ENCODE measurements at regions not wholly inside any gene's neighbourhood (a gene's known extent, or its start where the extent isn't known, plus 50 kb on each side); places are given as distances from the start of the nearest gene placed in this dataset.

GRCh38 chr6:76518443-76518842 lies 446.0 kb upstream of the IMPG1 start:
- H3K4me1 ChIP-seq (ENCODE audit: control insufficient read depth in 4 of 4, insufficient read depth in 4 of 4, low read length in 3 of 4) = no peaks in the 10 kb centered on the region
- no peak overlapping the region for H3K4me3 ChIP-seq (ENCODE audit: low read depth in 1 of 3, low read length in 3 of 3)
- TF ChIP-seq SP1 (IDR thresholded peaks at IDR 0.05) (no peak), MAX (IDR thresholded peaks at IDR 0.05) (no peak), RXRA (IDR thresholded peaks at IDR 0.05) (no peak), FOXA2 (IDR thresholded peaks at IDR 0.05) (no peak), NR2F2 (IDR thresholded peaks at IDR 0.05) (no peak), HNF4A (conservative IDR thresholded peaks at IDR 0.05) (no peak), TAF1 (conservative IDR thresholded peaks at IDR 0.05) (no peak), EGR1 (IDR thresholded peaks at IDR 0.05; ENCODE audit: low read depth in 2 of 2) (no peak), YY1 (IDR thresholded peaks at IDR 0.05) (no peak), REST (IDR thresholded peaks at IDR 0.05) (no peak), JUND (IDR thresholded peaks at IDR 0.05) (no peak), FOXA1 (IDR thresholded peaks at IDR 0.05) (no peak)
- TF ChIP-seq, protein P1, sequence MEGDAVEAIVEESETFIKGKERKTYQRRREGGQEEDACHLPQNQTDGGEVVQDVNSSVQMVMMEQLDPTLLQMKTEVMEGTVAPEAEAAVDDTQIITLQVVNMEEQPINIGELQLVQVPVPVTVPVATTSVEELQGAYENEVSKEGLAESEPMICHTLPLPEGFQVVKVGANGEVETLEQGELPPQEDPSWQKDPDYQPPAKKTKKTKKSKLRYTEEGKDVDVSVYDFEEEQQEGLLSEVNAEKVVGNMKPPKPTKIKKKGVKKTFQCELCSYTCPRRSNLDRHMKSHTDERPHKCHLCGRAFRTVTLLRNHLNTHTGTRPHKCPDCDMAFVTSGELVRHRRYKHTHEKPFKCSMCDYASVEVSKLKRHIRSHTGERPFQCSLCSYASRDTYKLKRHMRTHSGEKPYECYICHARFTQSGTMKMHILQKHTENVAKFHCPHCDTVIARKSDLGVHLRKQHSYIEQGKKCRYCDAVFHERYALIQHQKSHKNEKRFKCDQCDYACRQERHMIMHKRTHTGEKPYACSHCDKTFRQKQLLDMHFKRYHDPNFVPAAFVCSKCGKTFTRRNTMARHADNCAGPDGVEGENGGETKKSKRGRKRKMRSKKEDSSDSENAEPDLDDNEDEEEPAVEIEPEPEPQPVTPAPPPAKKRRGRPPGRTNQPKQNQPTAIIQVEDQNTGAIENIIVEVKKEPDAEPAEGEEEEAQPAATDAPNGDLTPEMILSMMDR (IDR thresholded peaks at IDR 0.05; ENCODE audit: low read depth, low read length, missing input control) = no peak
- TF ChIP-seq, protein P2, sequence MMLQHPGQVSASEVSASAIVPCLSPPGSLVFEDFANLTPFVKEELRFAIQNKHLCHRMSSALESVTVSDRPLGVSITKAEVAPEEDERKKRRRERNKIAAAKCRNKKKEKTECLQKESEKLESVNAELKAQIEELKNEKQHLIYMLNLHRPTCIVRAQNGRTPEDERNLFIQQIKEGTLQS (IDR thresholded peaks at IDR 0.05) = no peak
- H3K27ac ChIP-seq (ENCODE audit: low read depth in 1 of 2, low read length in 2 of 2) = no peak overlapping the region
- no peak for DNase-seq (ENCODE audit: low spot score)
- H3K27me3 ChIP-seq (ENCODE audit: control insufficient read depth in 4 of 4, insufficient read depth in 4 of 4, low read length in 3 of 4) = no peaks in the 10 kb centered on the region
- no peaks in the 10 kb centered on the region for H3K36me3 ChIP-seq (ENCODE audit: control insufficient read depth in 4 of 4, insufficient read depth in 3 of 4, low read depth in 1 of 4, low read length in 3 of 4)
- no peak overlapping the region for H3K9ac ChIP-seq (ENCODE audit: low read depth in 1 of 2, low read length in 2 of 2)
- peaks cover 0 to 1% (median 0%) of the 10 kb centered on the region in 4 donors for H3K9me3 ChIP-seq (ENCODE audit: control insufficient read depth in 4 of 4, low read length in 3 of 4)

DNA sequence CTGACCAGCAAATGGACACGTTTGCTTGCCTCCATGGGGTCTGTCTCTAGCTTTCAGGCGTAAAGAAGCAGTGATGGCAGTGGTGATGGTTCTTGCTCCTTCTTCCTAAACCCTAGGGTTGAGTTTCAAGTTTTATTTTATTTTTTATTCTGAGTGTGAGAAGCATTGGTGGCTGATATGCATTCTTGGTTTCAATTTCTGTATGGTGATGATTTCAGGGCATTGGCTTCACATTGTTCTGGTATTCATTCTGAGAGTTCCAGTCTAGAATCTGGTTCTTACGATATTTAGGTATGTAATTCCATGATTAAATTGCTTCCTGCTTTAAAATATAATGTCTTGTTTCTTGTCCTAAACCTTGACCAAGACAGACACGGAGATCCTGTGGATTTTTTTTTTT lies 444.5 kb upstream of the IMPG1 start:
- Histone ChIP-seq H3K9ac (ENCODE audit: low read depth in 1 of 2, low read length in 2 of 2) (no peak overlapping the region), H3K27ac (ENCODE audit: low read depth in 1 of 2, low read length in 2 of 2) (no peak overlapping the region), H3K4me1 (ENCODE audit: control insufficient read depth in 4 of 4, insufficient read depth in 4 of 4, low read length in 3 of 4) (no peaks in the 10 kb centered on the region), H3K36me3 (ENCODE audit: control insufficient read depth in 4 of 4, insufficient read depth in 3 of 4, low read depth in 1 of 4, low read length in 3 of 4) (no peaks in the 10 kb centered on the region), H3K4me3 (ENCODE audit: low read depth in 1 of 3, low read length in 3 of 3) (no peak overlapping the region), H3K27me3 (ENCODE audit: control insufficient read depth in 4 of 4, insufficient read depth in 4 of 4, low read length in 3 of 4) (no peaks in the 10 kb centered on the region), H3K9me3 (ENCODE audit: control insufficient read depth in 4 of 4, low read length in 3 of 4) (peaks cover 0 to 1% (median 0%) of the 10 kb centered on the region in 4 donors)
- TF ChIP-seq REST (IDR thresholded peaks at IDR 0.05) (no peak), HNF4G (IDR thresholded peaks at IDR 0.05) (no peak), MAX (IDR thresholded peaks at IDR 0.05) (no peak), JUND (IDR thresholded peaks at IDR 0.05) (no peak)
- no peak for DNase-seq (ENCODE audit: low spot score)
- WGBS = 65% methylated on average over 4 of the region's 4 CpGs

Data from liver (tissue), 8 donors.